KBM-7 (cell line): ENCODE measurements at regions not wholly inside any gene's neighbourhood (a gene's known extent, or its start where the extent isn't known, plus 50 kb on each side); places are given as distances from the start of the nearest gene placed in this dataset.

Experiments
- DNase-seq: peaks from one replicate; pipeline ENCODE4 v3.0.0-alpha.2; 2015
- in situ Hi-C: fragments of 300-500 bp; cut with MboI; formaldehyde crosslinking; loops from 2 replicates; pipeline ENCODE4 v1.14.3; 2020; ENCODE audit warnings: low sequenced_read_pairs, low pct_unique_long_range_greater_than_20kb, mixed read lengths

GRCh38 chr2:132366421-132367180 is 50.0 kb upstream of the GPR39 start:
- no peak for DNase-seq
- in situ Hi-C loops, result no loop called here
